ENCODE measurements at regions not wholly inside any gene's neighbourhood (a gene's known extent, or its start where the extent isn't known, plus 50 kb on each side); places are given as distances from the start of the nearest gene placed in this dataset.

GRCh38 chr13:34591129-34591528 is 350.9 kb upstream of the NBEA start:
- no peak for DNase-seq

- DNase-seq, result no peak
Observed at GRCh38 chr13:34591900-34592529, 350.1 kb upstream of the NBEA start.

- no peak for DNase-seq
Observed at GRCh38 chr13:34593658-34594057, 348.4 kb upstream of the NBEA start.

- no peak for DNase-seq
Observed at GRCh38 chr13:34594507-34594906, 347.6 kb upstream of the NBEA start.

- DNase-seq, result no peak
Observed at GRCh38 chr13:34608331-34608730, 333.7 kb upstream of the NBEA start.

- no peak for DNase-seq
Observed at GRCh38 chr13:34611671-34612070, 330.4 kb upstream of the NBEA start.

- no peak for DNase-seq
Observed at GRCh38 chr13:34617473-34618083, 324.5 kb upstream of the NBEA start.

GRCh38 chr13:34618654-34619053 is 323.4 kb upstream of the NBEA start:
- DNase-seq, result no peak

GRCh38 chr13:34619326-34619725 is 322.7 kb upstream of the NBEA start:
- no peak for DNase-seq

GRCh38 chr13:34620074-34620850 is 321.8 kb upstream of the NBEA start:
- DNase-seq, result peak; percentile 50

- no peak for DNase-seq
Observed at GRCh38 chr13:34620862-34621261, 321.2 kb upstream of the NBEA start.

- no peak for DNase-seq
Observed at GRCh38 chr13:34623331-34623730, 318.7 kb upstream of the NBEA start.

GRCh38 chr13:34627509-34628208 is 314.4 kb upstream of the NBEA start:
- DNase-seq, result no peak

GRCh38 chr13:34628209-34628682 is 313.8 kb upstream of the NBEA start:
- DNase-seq, result no peak

GRCh38 chr13:34634448-34634847 is 307.6 kb upstream of the NBEA start:
- DNase-seq, result no peak

GRCh38 chr13:34637138-34637537 is 304.9 kb upstream of the NBEA start:
- no peak for DNase-seq

GRCh38 chr13:34637636-34638035 is 304.4 kb upstream of the NBEA start:
- no peak for DNase-seq

- DNase-seq, result no peak
Observed at GRCh38 chr13:34638897-34639296, 303.2 kb upstream of the NBEA start.

- DNase-seq, result no peak
Observed at GRCh38 chr13:34640179-34640992, 301.7 kb upstream of the NBEA start.

GRCh38 chr13:34640993-34641330 is 301.1 kb upstream of the NBEA start:
- no peak for DNase-seq

- no peak for DNase-seq
Observed at GRCh38 chr13:34647379-34648150, 294.5 kb upstream of the NBEA start.

- no peak for DNase-seq
Observed at GRCh38 chr13:34654203-34654602, 287.9 kb upstream of the NBEA start.
